GM19455 (cell line): ENCODE measurements at regions not wholly inside any gene's neighbourhood (a gene's known extent, or its start where the extent isn't known, plus 50 kb on each side); places are given as distances from the start of the nearest gene placed in this dataset.
"Not testable (repeated sequence)": the region's sequence is repeated elsewhere in the genome, so short reads cannot be mapped to it uniquely, and the experiment has no call there.

Source experiments
- ATAC-seq: cut with Tn5 transposase; IDR thresholded peaks from one replicate; pipeline ENCODE4 v1.9.1; 2021; ENCODE audit not compliant: unreplicated experiment

- no peak for ATAC-seq
Observed at GRCh38 chr3:8113626-8114025, 388.0 kb upstream of the LMCD1 start.

- no peak for ATAC-seq
Observed at GRCh38 chr3:8128686-8129085, 372.9 kb upstream of the LMCD1 start.

GRCh38 chr3:8136553-8136952 lies 365.1 kb upstream of the LMCD1 start:
- no peak for ATAC-seq

- ATAC-seq, result no peak
Observed at GRCh38 chr3:8143186-8143585, 358.4 kb upstream of the LMCD1 start.

GRCh38 chr3:8145661-8146060 lies 356.0 kb upstream of the LMCD1 start:
- no peak for ATAC-seq

- ATAC-seq, result no peak
Observed at GRCh38 chr3:8147711-8148110, 353.9 kb upstream of the LMCD1 start.

GRCh38 chr3:8152821-8153418 lies 348.7 kb upstream of the LMCD1 start:
- no peak for ATAC-seq

GRCh38 chr3:8153800-8154199 lies 347.8 kb upstream of the LMCD1 start:
- ATAC-seq, result no peak

- ATAC-seq, result no peak
Observed at GRCh38 chr3:8154617-8155016, 347.0 kb upstream of the LMCD1 start.

- no peak for ATAC-seq
Observed at GRCh38 chr3:8156138-8156537, 345.5 kb upstream of the LMCD1 start.

- no peak for ATAC-seq
Observed at GRCh38 chr3:8156831-8157230, 344.8 kb upstream of the LMCD1 start.

GRCh38 chr3:8157640-8158039 lies 344.0 kb upstream of the LMCD1 start:
- no peak for ATAC-seq

- ATAC-seq, result no peak
Observed at GRCh38 chr3:8164145-8164544, 337.5 kb upstream of the LMCD1 start.

GRCh38 chr3:8166014-8166413 lies 335.6 kb upstream of the LMCD1 start:
- no peak for ATAC-seq

- ATAC-seq, result no peak
Observed at GRCh38 chr3:8170971-8171508, 330.6 kb upstream of the LMCD1 start.

- no peak for ATAC-seq
Observed at GRCh38 chr3:8173892-8174291, 327.7 kb upstream of the LMCD1 start.

- ATAC-seq, result not testable (repeated sequence)
Observed at GRCh38 chr3:8176759-8177483, 324.7 kb upstream of the LMCD1 start.

- not testable (repeated sequence) for ATAC-seq
Observed at GRCh38 chr3:8178516-8178915, 323.1 kb upstream of the LMCD1 start.

GRCh38 chr3:8182904-8183303 lies 318.7 kb upstream of the LMCD1 start:
- ATAC-seq, result no peak

- no peak for ATAC-seq
Observed at GRCh38 chr3:8183627-8184026, 318.0 kb upstream of the LMCD1 start.

GRCh38 chr3:8186213-8186612 lies 315.4 kb upstream of the LMCD1 start:
- no peak for ATAC-seq

GRCh38 chr3:8187996-8188395 lies 313.6 kb upstream of the LMCD1 start:
- no peak for ATAC-seq

- no peak for ATAC-seq
Observed at GRCh38 chr3:8189051-8189450, 312.6 kb upstream of the LMCD1 start.
